NOMO-1 (cell line): ENCODE measurements at regions not wholly inside any gene's neighbourhood (a gene's known extent, or its start where the extent isn't known, plus 50 kb on each side); places are given as distances from the start of the nearest gene placed in this dataset.
"Not testable (repeated sequence)": the region's sequence is repeated elsewhere in the genome, so short reads cannot be mapped to it uniquely, and the experiment has no call there.

Experiments
- DNase-seq, 2 experiments: peaks; one replicate each; lab custom pipeline; 2025; ENCODE audit not compliant: unreplicated experiment in 2 of 2; lab: John Stamatoyannopoulos, UW

GRCh38 chr1:102687383-102687782 is 420.9 kb downstream of the COL11A1 start:
- DNase-seq = no peak

GRCh38 chr1:102661481-102661880 is 446.8 kb downstream of the COL11A1 start:
- DNase-seq = no peak

GRCh38 chr1:102659876-102660483 is 448.3 kb downstream of the COL11A1 start:
- DNase-seq = not testable (repeated sequence)

GRCh38 chr1:102655034-102655433 is 453.3 kb downstream of the COL11A1 start:
- DNase-seq = no peak

- no peak for DNase-seq
Measured at GRCh38 chr1:102640872-102641271, 467.4 kb downstream of the COL11A1 start.

- DNase-seq = no peak
Measured at GRCh38 chr1:102640312-102640711, 468.0 kb downstream of the COL11A1 start.

- no peak for DNase-seq
Measured at GRCh38 chr1:102631691-102632090, 476.6 kb downstream of the COL11A1 start.

GRCh38 chr1:102630041-102630440 is 478.3 kb downstream of the COL11A1 start:
- DNase-seq = no peak

- DNase-seq = no peak
Measured at GRCh38 chr1:102628109-102628613, 480.2 kb downstream of the COL11A1 start.

GRCh38 chr1:102627145-102627544 is 481.2 kb downstream of the COL11A1 start:
- DNase-seq = no peak

GRCh38 chr1:102615896-102616295 is 492.4 kb downstream of the COL11A1 start:
- DNase-seq = no peak

GRCh38 chr1:102595106-102595505 is 513.2 kb downstream of the COL11A1 start:
- no peak for DNase-seq

GRCh38 chr1:102593276-102593675 is 515.0 kb downstream of the COL11A1 start:
- no peak for DNase-seq

- no peak for DNase-seq
Measured at GRCh38 chr1:102588536-102588935, 519.8 kb downstream of the COL11A1 start.

- no peak for DNase-seq
Measured at GRCh38 chr1:102586022-102586421, 522.3 kb downstream of the COL11A1 start.

GRCh38 chr1:102580806-102581205 is 527.5 kb downstream of the COL11A1 start:
- no peak for DNase-seq

- DNase-seq = no peak
Measured at GRCh38 chr1:102578804-102579203, 529.5 kb downstream of the COL11A1 start.

- DNase-seq = no peak
Measured at GRCh38 chr1:102572637-102573036, 535.7 kb downstream of the COL11A1 start.

- no peak for DNase-seq
Measured at GRCh38 chr1:102566182-102566581, 542.1 kb downstream of the COL11A1 start.

GRCh38 chr1:102562380-102562779 is 545.9 kb downstream of the COL11A1 start:
- DNase-seq = no peak

GRCh38 chr1:102550729-102551384 is 554.1 kb upstream of the OLFM3 start:
- no peak for DNase-seq

- no peak for DNase-seq
Measured at GRCh38 chr1:102546251-102546650, 549.5 kb upstream of the OLFM3 start.
